CD14-positive monocyte (primary cell): ENCODE measurements at regions not wholly inside any gene's neighbourhood (a gene's known extent, or its start where the extent isn't known, plus 50 kb on each side); places are given as distances from the start of the nearest gene placed in this dataset.

Experiments
- DNase-seq, 3 donors: peaks; one replicate each; pipeline ENCODE4 v3.0.0-alpha.2; 2011 to 2022
- H2AFZ ChIP-seq: 2 replicates; pipeline ENCODE4 v1.6.0; 2012; ENCODE audit warnings: mild to moderate bottlenecking, low read depth, low read length, inconsistent platforms; ENCODE audit not compliant: insufficient read depth, poor library complexity, severe bottlenecking
- H3K27ac ChIP-seq, 2 donors: 1 replicate in 1 of 2; 2 replicates in 1 of 2; pipeline ENCODE4 v1.5.1; 2012 to 2013; ENCODE audit warnings: low read length in 2 of 2, control low read depth in 1 of 2, inconsistent platforms in 1 of 2, low read depth in 1 of 2, mild to moderate bottlenecking in 1 of 2
- H3K27me3 ChIP-seq, 2 donors: one replicate each; pipeline versions ENCODE4 v1.6.0 to v1.6.1; 2011 to 2013; ENCODE audit warnings: low read length in 2 of 2; ENCODE audit not compliant: control insufficient read depth in 2 of 2, insufficient read depth in 2 of 2
- H3K36me3 ChIP-seq, 2 donors: replicated peaks in 1 of 2; 1 replicate in 1 of 2; 2 replicates in 1 of 2; pipeline versions ENCODE4 v1.5.1 to v1.6.1; 2012 to 2013; ENCODE audit warnings: low read length in 2 of 2, control low read depth in 1 of 2, inconsistent platforms in 1 of 2, mild to moderate bottlenecking in 1 of 2; ENCODE audit not compliant: insufficient read depth in 2 of 2, control insufficient read depth in 1 of 2
- H3K4me1 ChIP-seq, 2 donors: 1 replicate in 1 of 2; 2 replicates in 1 of 2; pipeline versions ENCODE4 v1.5.1 to v1.6.1; 2012 to 2013; ENCODE audit warnings: low read length in 2 of 2, control low read depth in 1 of 2, inconsistent platforms in 1 of 2, mild to moderate bottlenecking in 1 of 2, moderate library complexity in 1 of 2; ENCODE audit not compliant: insufficient read depth in 2 of 2, control insufficient read depth in 1 of 2
- H3K4me2 ChIP-seq: replicated peaks from 2 replicates; pipeline ENCODE3; 2012; ENCODE audit warnings: low read length, moderate library complexity, mild to moderate bottlenecking; ENCODE audit not compliant: poor library complexity, severe bottlenecking; ENCODE audit errors: extremely low read depth
- H3K4me3 ChIP-seq, 3 experiments: fragments of 200-600 bp in 1 of 3; sonication (generic) in 1 of 3; replicated peaks in 1 of 3; 1 replicate in 2 of 3; 2 replicates in 1 of 3; pipeline ENCODE4 v1.5.1; 2011 to 2013; ENCODE audit warnings: low read length in 3 of 3, mild to moderate bottlenecking in 3 of 3, control low read depth in 2 of 3, low read depth in 2 of 3, inconsistent platforms in 1 of 3, moderate library complexity in 1 of 3
- H3K79me2 ChIP-seq: 2 replicates; pipeline ENCODE4 v1.6.0; 2012; ENCODE audit warnings: mild to moderate bottlenecking, control low read depth, inconsistent platforms, low read length, moderate library complexity; ENCODE audit not compliant: insufficient read depth
- H3K9ac ChIP-seq: 2 replicates; pipeline ENCODE4 v1.6.0; 2017; ENCODE audit warnings: low read length, mild to moderate bottlenecking; ENCODE audit not compliant: insufficient read depth, poor library complexity, severe bottlenecking
- H3K9me3 ChIP-seq, 2 donors: replicated peaks in 1 of 2; 1 replicate in 1 of 2; 2 replicates in 1 of 2; pipeline versions ENCODE4 v1.5.1 to v1.6.1; 2012 to 2013; ENCODE audit warnings: low read length in 2 of 2, control low read depth in 1 of 2; ENCODE audit not compliant: control insufficient read depth in 1 of 2, insufficient read depth in 1 of 2
- H4K20me1 ChIP-seq: 2 replicates; pipeline ENCODE4 v1.6.0; 2012; ENCODE audit warnings: mild to moderate bottlenecking, low read length, control low read depth, moderate library complexity; ENCODE audit not compliant: insufficient read depth
- H3K27ac Mint-ChIP-seq, 7 donors: one replicate each; pipeline ENCODE4 v1.8.0; 2020; ENCODE audit warnings: mild to moderate bottlenecking in 7 of 7, mixed read lengths in 7 of 7, moderate library complexity in 6 of 7, inconsistent platforms in 2 of 7
- H3K27me3 Mint-ChIP-seq, 3 donors: one replicate each; pipeline ENCODE4 v1.8.0; 2021 to 2022; ENCODE audit warnings: low read depth in 3 of 3, mild to moderate bottlenecking in 3 of 3, mixed read lengths in 3 of 3, moderate library complexity in 3 of 3, inconsistent platforms in 1 of 3
- H3K36me3 Mint-ChIP-seq, 2 donors: one replicate each; pipeline ENCODE4 v1.8.0; 2020; ENCODE audit warnings: mixed read lengths in 2 of 2, inconsistent platforms in 1 of 2, mild to moderate bottlenecking in 1 of 2
- H3K4me1 Mint-ChIP-seq: one replicate; pipeline ENCODE4 v1.8.0; 2020; ENCODE audit warnings: mild to moderate bottlenecking, mixed read lengths
- H3K4me3 Mint-ChIP-seq, 2 donors: one replicate each; pipeline ENCODE4 v1.8.0; 2020; ENCODE audit warnings: mild to moderate bottlenecking in 2 of 2, mixed read lengths in 2 of 2, moderate library complexity in 1 of 2
- H3K9me3 Mint-ChIP-seq, 7 donors: one replicate each; pipeline ENCODE4 v1.8.0; 2020 to 2022; ENCODE audit warnings: mixed read lengths in 7 of 7, mild to moderate bottlenecking in 6 of 7, moderate library complexity in 6 of 7, inconsistent platforms in 2 of 7
- WGBS: methylation state at CpG from one replicate; pipeline ENCODE4 v1.1.5; 2013; ENCODE audit warnings: missing lambda C conversion rate; ENCODE audit not compliant: insufficient coverage; 5-methylcytosine and 5-hydroxymethylcytosine counted together
- intact Hi-C, 2 donors: fragments of 100-400 bp; cut with micrococcal nuclease; formaldehyde crosslinking; loops; one replicate each; pipeline versions ENCODE4 v1.15.0 to v1.15.1; 2023
- TF ChIP-seq, protein P1 (sequence below): fragments of 200-600 bp; IDR thresholded peaks from one replicate; pipeline ENCODE4 v1.8.0; 2022; ENCODE audit warnings: antibody characterized with exemption, mild to moderate bottlenecking

DNA sequence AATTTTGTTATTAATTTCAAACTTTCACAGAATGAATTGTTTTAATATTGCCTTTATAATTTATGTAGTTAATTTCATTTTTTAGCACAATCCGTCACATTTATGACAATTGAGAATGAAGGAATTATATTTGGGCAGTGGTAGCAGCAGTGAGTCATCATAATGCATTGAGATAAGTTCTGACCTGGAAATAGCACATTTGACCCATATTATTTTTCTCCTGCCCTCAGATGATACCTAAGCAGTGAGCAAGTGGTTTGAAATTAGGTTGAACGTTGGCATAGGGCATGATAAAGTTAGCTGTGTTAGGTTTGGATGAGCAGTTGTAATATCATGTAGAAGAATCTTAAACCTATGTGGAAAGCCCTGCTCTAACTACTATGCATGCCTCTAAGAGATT, 1431.3 kb upstream of the CDH8 start:
- Histone ChIP-seq H3K4me2 (no peak overlapping the region), H3K36me3 (no peaks in the 10 kb centered on the region), H3K27ac (no peak overlapping the region), H4K20me1 (no peaks in the 10 kb centered on the region), H2AFZ (no peak overlapping the region), H3K79me2 (no peaks in the 10 kb centered on the region), H3K27me3 (no peaks in the 10 kb centered on the region), H3K9me3 (no peaks in the 10 kb centered on the region), H3K4me1 (no peaks in the 10 kb centered on the region), H3K4me3 (no peak overlapping the region), H3K9ac (no peak overlapping the region)
- Mint-ChIP-seq H3K9me3 (no peaks in the 10 kb centered on the region), H3K4me3 (no peak overlapping the region), H3K27ac (no peak overlapping the region), H3K27me3 (no peaks in the 10 kb centered on the region), H3K4me1 (no peaks in the 10 kb centered on the region), H3K36me3 (no peaks in the 10 kb centered on the region)
- TF ChIP-seq, protein P1, sequence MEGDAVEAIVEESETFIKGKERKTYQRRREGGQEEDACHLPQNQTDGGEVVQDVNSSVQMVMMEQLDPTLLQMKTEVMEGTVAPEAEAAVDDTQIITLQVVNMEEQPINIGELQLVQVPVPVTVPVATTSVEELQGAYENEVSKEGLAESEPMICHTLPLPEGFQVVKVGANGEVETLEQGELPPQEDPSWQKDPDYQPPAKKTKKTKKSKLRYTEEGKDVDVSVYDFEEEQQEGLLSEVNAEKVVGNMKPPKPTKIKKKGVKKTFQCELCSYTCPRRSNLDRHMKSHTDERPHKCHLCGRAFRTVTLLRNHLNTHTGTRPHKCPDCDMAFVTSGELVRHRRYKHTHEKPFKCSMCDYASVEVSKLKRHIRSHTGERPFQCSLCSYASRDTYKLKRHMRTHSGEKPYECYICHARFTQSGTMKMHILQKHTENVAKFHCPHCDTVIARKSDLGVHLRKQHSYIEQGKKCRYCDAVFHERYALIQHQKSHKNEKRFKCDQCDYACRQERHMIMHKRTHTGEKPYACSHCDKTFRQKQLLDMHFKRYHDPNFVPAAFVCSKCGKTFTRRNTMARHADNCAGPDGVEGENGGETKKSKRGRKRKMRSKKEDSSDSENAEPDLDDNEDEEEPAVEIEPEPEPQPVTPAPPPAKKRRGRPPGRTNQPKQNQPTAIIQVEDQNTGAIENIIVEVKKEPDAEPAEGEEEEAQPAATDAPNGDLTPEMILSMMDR, result no peak
- DNase-seq, result no peak
- intact Hi-C loops, result no loop called here
- WGBS, result no CpG with 5 or more reads among the region's 2 CpGs

DNA sequence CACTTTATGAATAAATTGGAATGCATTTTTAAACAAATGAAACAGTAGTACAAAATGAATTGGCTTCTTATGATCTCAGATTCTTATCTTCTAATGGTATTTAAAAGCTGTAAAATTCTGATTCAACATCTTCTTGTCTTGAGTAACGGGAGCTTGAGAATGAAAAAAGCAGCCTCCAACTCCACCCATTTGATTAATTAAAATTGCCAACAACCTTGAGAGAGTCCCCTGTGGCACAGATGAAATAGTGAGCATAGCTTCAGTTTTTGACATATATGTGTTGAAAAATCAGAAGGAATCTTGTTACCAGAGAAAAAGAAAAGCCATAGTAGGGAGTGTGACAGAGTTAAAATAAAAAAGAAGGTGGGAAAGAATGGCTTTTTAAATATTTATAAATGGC, 1426.1 kb upstream of the CDH8 start:
- Histone ChIP-seq H3K27ac (no peak overlapping the region), H3K4me3 (no peak overlapping the region), H3K9me3 (no peaks in the 10 kb centered on the region), H3K36me3 (no peaks in the 10 kb centered on the region), H4K20me1 (no peaks in the 10 kb centered on the region), H3K4me1 (no peaks in the 10 kb centered on the region), H3K9ac (no peak overlapping the region), H3K79me2 (no peaks in the 10 kb centered on the region), H3K4me2 (no peak overlapping the region), H3K27me3 (no peaks in the 10 kb centered on the region), H2AFZ (no peak overlapping the region)
- Mint-ChIP-seq H3K27ac (no peak overlapping the region), H3K4me1 (no peaks in the 10 kb centered on the region), H3K4me3 (no peak overlapping the region), H3K36me3 (no peaks in the 10 kb centered on the region), H3K27me3 (no peaks in the 10 kb centered on the region), H3K9me3 (no peaks in the 10 kb centered on the region)
- no CpG with 5 or more reads among the region's 1 CpG for WGBS
- no peak for DNase-seq
- TF ChIP-seq, protein P1, result no peak
- intact Hi-C loops, result no loop called here
